Ovary (tissue), 7 donors: ENCODE measurements at regions not wholly inside any gene's neighbourhood (a gene's known extent, or its start where the extent isn't known, plus 50 kb on each side); places are given as distances from the start of the nearest gene placed in this dataset.
"Not testable (repeated sequence)": the region's sequence is repeated elsewhere in the genome, so short reads cannot be mapped to it uniquely, and the experiment has no call there.

ENCODE experiments used
- DNase-seq, 5 donors: peaks; one replicate each; pipeline ENCODE4 v3.0.0-alpha.2; 2019 to 2020
- H3K27ac ChIP-seq, 2 donors: fragments of 200-600 bp; one replicate each; pipeline versions ENCODE4 v1.5.1 to v1.8.0; 2019 to 2022
- H3K27me3 ChIP-seq: fragments of 200-600 bp; one replicate; pipeline ENCODE4 v1.8.0; 2022
- H3K36me3 ChIP-seq: fragments of 200-600 bp; sonication (generic); one replicate; pipeline ENCODE4 v1.5.1; 2019
- H3K4me1 ChIP-seq: one replicate; pipeline ENCODE4 v1.8.1; 2013; ENCODE audit warnings: mild to moderate bottlenecking, moderate library complexity; ENCODE audit not compliant: insufficient read depth
- H3K4me3 ChIP-seq: fragments of 200-600 bp; sonication (generic); one replicate; pipeline ENCODE4 v1.5.1; 2017
- H3K9me3 ChIP-seq, 2 donors: fragments of 200-600 bp in 1 of 2; sonication (generic) in 1 of 2; one replicate each; pipeline versions ENCODE4 v1.5.1 to v1.8.1; 2013 to 2019; ENCODE audit warnings: mild to moderate bottlenecking in 1 of 2, moderate library complexity in 1 of 2
- EP300 ChIP-seq: sonication (generic); formaldehyde crosslinking; IDR thresholded peaks from one replicate; pipeline ENCODE4 v1.6.1; 2017; ENCODE audit warnings: antibody characterized with exemption
- POLR2A ChIP-seq: fragments of 450-650 bp; IDR thresholded peaks from one replicate; pipeline ENCODE4 v1.6.1; 2017; ENCODE audit warnings: antibody characterized with exemption, mild to moderate bottlenecking, moderate library complexity
- WGBS, 3 donors: extraction: QIAGEN DNeasy Blood & Tissue Kit in 1 of 3; methylation state at CpG; one replicate each; pipeline versions ENCODE4 v1.1.5 to v1.1.7; 2013 to 2017; 5-methylcytosine and 5-hydroxymethylcytosine counted together
- intact Hi-C, 4 donors: fragments of 100-400 bp; cut with DNase I; formaldehyde crosslinking; loops; one replicate each; pipeline versions ENCODE4 v1.11.0 to v1.15.1; 2022 to 2023
- TF ChIP-seq, protein P1 (sequence below), 3 donors: fragments of 450-650 bp in 2 of 3; fragments of 200-600 bp in 1 of 3; IDR thresholded peaks; one replicate each; pipeline versions ENCODE4 v1.5.1 to v1.8.0; 2016 to 2022; ENCODE audit warnings: antibody characterized with exemption in 3 of 3, mild to moderate bottlenecking in 1 of 3
- donor health status: DM: no; HTN: no; CAD: no; lungs with moderate emphysema.
- donor health status: DM: no; HTN: no; CAD: no.
- donor health status: Bipolar disorder and iron deficiency.
- donor health status: DM: no; HTN: no; CAD: no.
- donor health status: DM: yes; HTN: yes; CAD: no.

- DNase-seq = no peak
- Histone ChIP-seq H3K4me1 (no peaks in the 10 kb centered on the region), H3K36me3 (no peaks in the 10 kb centered on the region), H3K27me3 (no peaks in the 10 kb centered on the region), H3K27ac (no peak overlapping the region), H3K4me3 (no peak overlapping the region), H3K9me3 (no peaks in the 10 kb centered on the region)
- no peak for TF ChIP-seq EP300
- TF ChIP-seq, protein P1, sequence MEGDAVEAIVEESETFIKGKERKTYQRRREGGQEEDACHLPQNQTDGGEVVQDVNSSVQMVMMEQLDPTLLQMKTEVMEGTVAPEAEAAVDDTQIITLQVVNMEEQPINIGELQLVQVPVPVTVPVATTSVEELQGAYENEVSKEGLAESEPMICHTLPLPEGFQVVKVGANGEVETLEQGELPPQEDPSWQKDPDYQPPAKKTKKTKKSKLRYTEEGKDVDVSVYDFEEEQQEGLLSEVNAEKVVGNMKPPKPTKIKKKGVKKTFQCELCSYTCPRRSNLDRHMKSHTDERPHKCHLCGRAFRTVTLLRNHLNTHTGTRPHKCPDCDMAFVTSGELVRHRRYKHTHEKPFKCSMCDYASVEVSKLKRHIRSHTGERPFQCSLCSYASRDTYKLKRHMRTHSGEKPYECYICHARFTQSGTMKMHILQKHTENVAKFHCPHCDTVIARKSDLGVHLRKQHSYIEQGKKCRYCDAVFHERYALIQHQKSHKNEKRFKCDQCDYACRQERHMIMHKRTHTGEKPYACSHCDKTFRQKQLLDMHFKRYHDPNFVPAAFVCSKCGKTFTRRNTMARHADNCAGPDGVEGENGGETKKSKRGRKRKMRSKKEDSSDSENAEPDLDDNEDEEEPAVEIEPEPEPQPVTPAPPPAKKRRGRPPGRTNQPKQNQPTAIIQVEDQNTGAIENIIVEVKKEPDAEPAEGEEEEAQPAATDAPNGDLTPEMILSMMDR (IDR thresholded peaks at IDR 0.05) = no peak
- no peak for TF ChIP-seq POLR2A
- 51 to 70% (median 67%) methylated on average over 1 of the region's 1 CpG for WGBS, 3 donors
- intact Hi-C loops = no loop called here
Measured at GRCh38 chr13:56515441-56515840, 625.3 kb upstream of the PRR20A start.

DNA sequence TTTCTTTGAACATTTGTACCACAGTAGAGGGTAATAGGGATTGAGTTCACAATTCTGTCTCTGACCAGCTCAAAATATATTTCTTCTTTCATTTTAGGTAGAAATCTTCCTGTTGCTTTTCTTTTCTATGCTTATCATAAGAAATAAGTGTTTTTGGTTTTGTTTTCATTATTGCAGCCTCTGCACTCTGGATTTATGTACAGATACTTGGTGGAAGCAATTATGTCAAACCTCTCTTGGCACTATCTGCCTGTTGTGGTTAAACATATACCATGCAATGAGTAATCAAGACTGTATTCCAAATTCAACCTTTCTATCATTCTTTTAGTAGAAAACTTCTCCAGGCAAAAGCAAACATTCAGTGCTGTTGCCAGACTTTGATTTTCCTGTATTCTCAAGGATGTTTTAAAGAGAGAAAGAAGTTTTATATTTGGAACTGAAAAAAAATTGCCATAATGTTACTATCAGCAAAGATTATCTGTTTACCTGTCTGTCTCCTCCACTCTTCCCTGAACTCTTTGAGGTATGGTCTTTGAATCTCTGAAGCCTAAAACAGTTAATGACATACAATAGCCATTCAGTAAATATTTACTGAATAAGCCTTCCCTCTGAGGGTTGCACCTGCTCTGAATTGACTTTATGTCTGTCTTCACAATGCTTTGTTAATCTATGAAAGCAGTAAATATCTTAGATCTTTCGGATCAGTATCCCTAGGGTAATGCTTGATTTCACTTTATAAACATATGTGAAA is 612.5 kb upstream of the PRR20A start:
- Histone ChIP-seq H3K4me3 (no peak overlapping the region), H3K27me3 (no peaks in the 10 kb centered on the region), H3K9me3 (no peaks in the 10 kb centered on the region), H3K27ac (no peak overlapping the region), H3K36me3 (no peaks in the 10 kb centered on the region), H3K4me1 (no peaks in the 10 kb centered on the region)
- intact Hi-C loops = no loop called here
- TF ChIP-seq, protein P1 (IDR thresholded peaks at IDR 0.05) = no peak
- no peak for TF ChIP-seq POLR2A
- TF ChIP-seq EP300 = no peak
- 34 to 59% (median 58%) methylated on average over 1 of the region's 1 CpG for WGBS, 3 donors
- no peak for DNase-seq

GRCh38 chr13:56530096-56530495 is 610.6 kb upstream of the PRR20A start:
- intact Hi-C loops = no loop called here
- no peaks in the 10 kb centered on the region for H3K27me3 ChIP-seq
- 84 to 96% (median 91%) methylated on average over 1 of the region's 1 CpG for WGBS, 3 donors

GRCh38 chr13:56547921-56548320 is 592.8 kb upstream of the PRR20A start:
- intact Hi-C loops, DNase-seq, H3K9me3 ChIP-seq, H3K36me3 ChIP-seq, H3K27me3 ChIP-seq, H3K4me1 ChIP-seq, H3K27ac ChIP-seq, H3K4me3 ChIP-seq: not testable (repeated sequence)
- 92 to 96% (median 93%) methylated on average over 11 of the region's 11 CpGs for WGBS, 3 donors

More at GRCh38 chr13:56530096-56530495, 610.6 kb upstream of the PRR20A start:
- Histone ChIP-seq H3K9me3 (no peaks in the 10 kb centered on the region), H3K4me1 (no peaks in the 10 kb centered on the region), H3K27ac (no peak overlapping the region), H3K36me3 (no peaks in the 10 kb centered on the region), H3K4me3 (no peak overlapping the region)
- no peak for DNase-seq
- TF ChIP-seq, protein P1 (IDR thresholded peaks at IDR 0.05) = no peak
- no peak for TF ChIP-seq POLR2A
- no peak for TF ChIP-seq EP300

DNA sequence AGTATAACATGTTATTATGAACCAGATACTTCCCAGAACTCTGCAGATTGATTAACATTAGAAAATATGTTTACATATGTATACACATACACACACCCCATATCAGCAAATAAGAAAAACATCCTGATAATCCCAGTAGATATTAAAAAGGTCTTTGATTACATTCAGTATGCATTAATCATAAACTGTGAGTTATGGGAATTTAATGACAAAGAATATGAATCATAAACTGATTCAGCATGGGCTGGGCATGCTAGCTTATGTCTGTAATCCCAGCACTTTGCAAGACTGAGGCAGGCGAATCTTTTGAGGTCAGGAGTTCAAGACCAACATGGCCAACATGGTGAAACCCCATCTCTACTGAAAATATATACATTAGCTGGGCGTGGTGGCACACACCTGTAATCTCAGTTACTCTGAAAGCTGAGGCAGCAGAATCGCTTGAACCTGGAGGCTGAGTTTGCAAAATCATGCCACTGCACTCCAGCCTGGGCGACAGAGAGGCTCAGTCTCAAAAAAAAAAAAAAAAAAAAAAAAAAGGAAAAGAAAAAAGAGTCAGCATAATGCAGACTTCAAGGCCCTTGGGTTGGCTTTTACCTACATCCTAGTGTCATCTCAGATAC is 581.9 kb upstream of the PRR20A start:
- TF ChIP-seq EP300 (no peak), POLR2A (no peak)
- TF ChIP-seq, protein P1 (IDR thresholded peaks at IDR 0.05) = no peak
- Histone ChIP-seq H3K9me3 (no peaks in the 10 kb centered on the region), H3K36me3 (no peaks in the 10 kb centered on the region), H3K27me3 (no peaks in the 10 kb centered on the region), H3K4me3 (no peak overlapping the region), H3K27ac (no peak overlapping the region), H3K4me1 (no peaks in the 10 kb centered on the region)
- no peak for DNase-seq
- WGBS, 3 donors = 72 to 87% (median 82%) methylated on average over 4 of the region's 4 CpGs
- intact Hi-C loops = no loop called here
